DMS 273 treated with DMSO at 0.1 percent for 48 hours (cell line): ENCODE measurements at regions not wholly inside any gene's neighbourhood (a gene's known extent, or its start where the extent isn't known, plus 50 kb on each side); places are given as distances from the start of the nearest gene placed in this dataset.

Experiments
- DNase-seq: peaks from one replicate; lab custom pipeline; 2025; lab: John Stamatoyannopoulos, UW

DNA sequence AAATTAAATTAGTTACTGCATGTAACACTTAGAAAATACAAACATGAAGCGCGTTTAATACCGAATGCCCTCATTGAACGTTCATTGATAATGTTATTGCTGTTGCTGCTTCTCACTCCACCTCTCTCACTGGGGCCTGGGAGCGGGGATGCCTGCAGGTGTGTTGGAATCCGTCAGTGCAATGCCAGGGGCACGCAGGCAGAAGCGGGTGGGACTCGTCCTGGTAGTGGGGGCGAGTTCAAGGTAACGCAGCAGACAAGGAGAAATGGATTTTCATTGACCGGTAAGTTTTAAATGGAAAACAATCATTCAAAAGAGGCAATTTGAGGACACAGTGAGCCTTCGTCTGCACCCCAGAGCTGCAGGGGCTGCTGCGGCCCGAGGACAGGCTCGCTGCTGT is 71.2 kb upstream of the AFDN start:
- no peak for DNase-seq

DNA sequence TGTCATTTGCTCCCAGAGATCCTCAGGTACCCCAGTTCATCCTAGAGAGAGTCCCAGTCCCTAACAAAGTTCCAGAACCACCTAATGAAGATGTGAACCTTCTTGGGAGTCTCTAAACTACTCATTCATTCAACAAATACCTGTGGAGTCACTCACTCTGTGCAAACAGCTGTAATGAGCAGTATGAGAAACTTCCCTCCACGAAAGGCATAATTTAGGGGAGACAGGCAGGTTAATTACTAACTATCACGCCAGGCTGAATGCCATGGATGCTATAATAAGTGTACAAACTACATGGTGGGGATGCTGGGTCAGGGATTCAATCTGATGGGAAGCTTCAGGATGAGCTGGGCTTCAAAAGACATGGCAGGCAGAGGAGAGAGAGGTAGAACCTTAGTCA is 70.1 kb upstream of the AFDN start:
- DNase-seq: no peak

DNA sequence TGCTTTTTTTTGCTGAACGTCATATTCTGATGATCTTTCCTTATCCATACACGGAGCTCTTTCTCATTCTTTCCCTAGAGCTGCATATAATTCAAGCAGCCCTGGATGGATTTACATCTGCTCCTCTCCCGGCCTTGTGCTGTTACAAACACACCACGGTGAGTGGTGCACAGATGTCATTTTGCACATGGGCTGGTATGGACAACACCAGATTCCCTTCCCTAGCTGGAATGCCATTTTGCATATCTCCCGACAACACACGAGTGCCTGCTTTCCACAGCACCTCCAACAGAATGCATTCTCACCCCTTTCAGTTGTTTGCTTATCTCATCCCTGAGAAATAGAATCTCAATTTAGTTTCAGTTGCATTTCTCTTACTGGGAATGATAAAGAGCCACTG is 69.5 kb upstream of the AFDN start:
- DNase-seq: no peak

DNA sequence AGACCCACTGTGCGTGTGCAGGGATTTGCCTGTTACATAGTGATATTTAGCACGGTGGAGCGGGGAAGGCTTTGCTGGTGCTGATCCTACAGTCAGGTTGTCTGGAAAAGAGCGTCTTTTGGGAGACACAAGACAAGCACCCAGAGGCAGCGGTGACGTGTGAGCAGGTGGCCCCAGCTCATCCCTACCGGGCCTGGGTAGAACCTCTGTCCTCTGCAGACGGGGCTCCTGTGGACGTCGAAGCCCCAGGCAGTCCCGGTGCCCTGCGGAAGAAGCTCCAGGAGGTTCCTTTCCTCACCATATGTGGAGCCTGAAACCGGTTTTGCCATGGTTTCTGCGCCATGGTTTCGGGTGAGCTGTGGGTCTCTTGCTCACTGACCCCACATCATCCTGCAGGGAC is 68.9 kb upstream of the AFDN start:
- no peak for DNase-seq

DNA sequence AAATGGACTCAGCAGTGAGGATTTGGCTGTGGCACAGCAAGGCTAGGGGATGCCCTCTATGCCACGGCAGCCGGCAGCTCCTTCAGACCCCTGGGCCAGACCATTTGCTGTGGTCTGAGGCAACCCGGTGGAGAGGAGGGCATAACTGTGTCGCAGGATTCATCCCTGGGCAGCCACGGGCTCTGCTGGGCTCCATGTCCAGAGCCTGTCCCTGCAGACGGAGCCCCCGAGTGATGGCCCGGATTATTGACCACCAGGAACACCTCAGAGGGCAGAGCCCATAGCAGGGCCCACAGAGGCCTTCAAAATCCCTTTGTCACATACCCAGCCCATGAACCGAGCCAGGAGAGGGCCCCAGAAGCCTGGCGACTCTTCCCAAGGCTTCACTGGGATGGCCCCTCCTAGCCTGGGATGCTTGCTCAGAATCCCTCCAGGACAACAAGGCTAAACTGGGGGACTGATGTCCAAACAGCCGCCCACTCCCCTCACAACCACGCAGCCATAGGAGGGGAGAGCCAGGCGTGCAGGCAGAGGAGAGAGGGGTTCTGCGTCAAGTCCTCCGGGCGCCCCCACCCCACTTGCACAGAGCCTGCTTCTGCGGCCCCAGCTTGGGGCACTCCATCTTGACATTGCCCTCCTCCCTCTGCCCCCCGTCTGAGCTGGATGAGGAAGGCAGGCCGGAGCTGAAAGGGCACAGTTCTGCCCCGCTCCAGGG is 68.2 kb upstream of the AFDN start:
- no peak for DNase-seq

DNA sequence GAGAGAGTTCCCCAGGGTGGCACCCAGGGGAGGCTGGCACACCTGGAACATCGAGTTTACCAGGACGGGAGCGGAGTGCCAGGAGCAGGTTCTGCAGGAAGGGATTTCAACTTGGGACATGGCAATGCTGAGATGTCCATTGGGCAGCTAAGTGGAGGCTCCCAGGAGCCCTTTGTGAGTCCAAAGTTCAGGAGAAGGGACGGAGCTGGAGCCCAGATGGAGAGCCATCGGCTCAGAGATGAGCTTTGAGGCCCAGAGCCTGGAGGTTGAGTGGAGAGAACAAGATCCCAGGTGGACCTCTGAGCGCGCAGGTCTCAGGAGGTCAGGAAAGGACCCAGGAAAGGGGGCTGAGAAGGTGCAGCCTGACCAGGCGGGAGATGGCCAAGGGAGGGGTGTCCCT is 67.5 kb upstream of the AFDN start:
- no peak for DNase-seq

DNA sequence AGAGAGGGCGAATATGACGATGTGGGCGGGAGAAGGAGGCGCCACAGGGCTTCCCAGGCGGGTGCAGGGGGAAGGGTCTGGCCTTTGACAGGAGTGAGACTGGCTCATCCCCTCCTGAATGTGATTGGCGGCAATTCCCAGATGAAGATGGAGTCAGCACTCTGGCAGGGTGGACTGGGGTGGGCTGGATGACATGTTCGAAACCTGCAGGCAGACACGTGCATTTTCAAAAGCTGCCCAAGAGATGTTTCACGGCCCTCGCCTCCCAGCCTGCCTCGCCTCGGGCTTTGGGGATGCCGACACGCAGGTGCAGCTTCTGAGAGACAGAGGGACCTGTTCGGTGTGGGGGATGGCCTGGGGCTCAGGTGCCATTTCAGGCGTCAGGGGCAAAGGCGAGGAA is 66.8 kb upstream of the AFDN start:
- DNase-seq: no peak

DNA sequence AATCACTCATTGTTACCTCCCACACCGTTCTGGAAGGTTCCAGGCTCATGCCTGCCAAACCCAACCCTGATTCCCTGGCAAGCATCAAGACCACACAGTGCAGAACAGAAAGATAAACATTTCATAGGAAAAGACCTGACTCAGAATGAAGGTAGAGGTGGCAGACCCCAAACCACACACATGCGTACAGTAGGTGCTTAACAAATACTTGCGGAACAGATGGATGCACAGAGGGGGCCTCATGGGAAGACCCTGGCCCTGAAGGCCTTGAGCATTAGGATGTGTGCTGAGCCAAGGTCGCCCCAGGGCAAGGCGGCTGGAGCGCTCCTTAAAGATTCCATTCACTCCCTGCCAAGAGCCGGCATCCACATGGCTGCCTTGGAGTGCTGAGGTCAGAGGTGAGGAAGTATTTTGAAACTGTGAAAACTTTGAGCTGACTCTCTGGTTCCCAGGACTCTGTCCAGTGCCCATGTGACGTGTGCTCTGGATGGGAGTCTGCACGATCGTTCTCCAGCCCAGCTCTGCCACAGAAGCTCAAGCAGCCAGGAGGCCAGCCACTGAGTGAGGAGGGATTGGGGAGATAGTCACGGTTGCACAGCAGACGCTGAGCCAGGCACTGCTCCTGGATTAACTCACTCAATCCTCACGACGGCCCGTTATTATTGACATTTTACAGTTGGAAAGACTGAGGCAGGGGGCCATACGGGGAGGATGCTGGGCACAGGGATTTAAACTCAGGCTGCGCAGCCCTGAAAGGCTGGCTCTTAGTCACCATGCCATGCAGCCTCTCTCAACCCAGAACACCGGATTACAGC is 65.5 kb upstream of the AFDN start:
- no peak for DNase-seq

DNA sequence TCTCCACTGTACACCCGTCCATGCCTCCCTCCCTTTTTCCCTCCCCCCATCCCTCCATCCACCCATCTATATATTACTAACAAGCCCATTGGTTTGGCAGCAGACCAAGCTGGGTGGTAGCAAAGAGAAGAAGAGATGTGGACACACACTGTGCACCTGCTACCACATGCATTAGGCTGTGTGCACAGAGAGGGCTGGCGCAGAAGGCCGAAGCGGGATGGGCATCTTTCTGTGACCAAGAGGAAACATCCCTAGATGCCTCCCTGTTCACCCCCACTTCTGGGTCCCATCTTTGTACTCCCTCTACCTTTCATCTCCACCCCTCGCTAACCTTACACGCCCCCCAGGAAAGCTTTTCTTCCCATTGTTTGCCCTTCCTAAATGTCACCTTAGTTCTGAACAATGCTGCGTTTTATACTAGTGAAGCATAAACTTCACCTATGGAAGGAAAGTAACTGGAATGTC is 64.9 kb upstream of the AFDN start:
- DNase-seq: no peak

DNA sequence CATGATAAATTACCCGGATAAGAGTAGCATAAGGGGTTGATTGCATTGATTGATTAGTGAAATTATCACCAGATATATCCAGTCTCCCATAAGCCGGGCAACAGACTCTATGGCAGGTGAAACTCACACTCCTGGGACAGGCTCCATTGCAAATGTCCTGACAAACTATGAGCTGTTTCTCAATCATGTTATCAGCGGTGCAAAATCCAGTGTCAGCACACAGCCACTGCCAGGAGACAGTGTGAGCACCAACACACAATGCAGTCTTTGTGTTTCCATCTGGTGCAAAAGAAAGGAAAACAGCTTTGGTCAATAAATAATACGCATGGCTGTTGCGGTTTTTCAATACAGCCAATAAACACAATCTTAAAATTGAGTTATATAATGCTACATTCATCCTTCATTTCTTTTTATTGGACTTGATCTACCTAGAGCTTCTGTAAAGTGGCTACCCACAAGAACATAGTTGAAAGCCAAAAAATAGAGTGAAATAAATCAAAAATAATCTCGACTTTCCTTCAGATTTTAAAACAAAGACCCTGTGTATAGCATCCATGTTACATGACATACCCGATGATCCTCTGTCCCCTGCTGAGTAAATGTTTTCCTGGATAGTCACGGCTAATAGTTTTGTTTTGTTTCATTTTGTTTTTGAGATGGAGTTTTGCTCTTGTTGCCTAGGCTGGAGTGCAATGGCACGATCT is 64.3 kb upstream of the AFDN start:
- no peak for DNase-seq

DNA sequence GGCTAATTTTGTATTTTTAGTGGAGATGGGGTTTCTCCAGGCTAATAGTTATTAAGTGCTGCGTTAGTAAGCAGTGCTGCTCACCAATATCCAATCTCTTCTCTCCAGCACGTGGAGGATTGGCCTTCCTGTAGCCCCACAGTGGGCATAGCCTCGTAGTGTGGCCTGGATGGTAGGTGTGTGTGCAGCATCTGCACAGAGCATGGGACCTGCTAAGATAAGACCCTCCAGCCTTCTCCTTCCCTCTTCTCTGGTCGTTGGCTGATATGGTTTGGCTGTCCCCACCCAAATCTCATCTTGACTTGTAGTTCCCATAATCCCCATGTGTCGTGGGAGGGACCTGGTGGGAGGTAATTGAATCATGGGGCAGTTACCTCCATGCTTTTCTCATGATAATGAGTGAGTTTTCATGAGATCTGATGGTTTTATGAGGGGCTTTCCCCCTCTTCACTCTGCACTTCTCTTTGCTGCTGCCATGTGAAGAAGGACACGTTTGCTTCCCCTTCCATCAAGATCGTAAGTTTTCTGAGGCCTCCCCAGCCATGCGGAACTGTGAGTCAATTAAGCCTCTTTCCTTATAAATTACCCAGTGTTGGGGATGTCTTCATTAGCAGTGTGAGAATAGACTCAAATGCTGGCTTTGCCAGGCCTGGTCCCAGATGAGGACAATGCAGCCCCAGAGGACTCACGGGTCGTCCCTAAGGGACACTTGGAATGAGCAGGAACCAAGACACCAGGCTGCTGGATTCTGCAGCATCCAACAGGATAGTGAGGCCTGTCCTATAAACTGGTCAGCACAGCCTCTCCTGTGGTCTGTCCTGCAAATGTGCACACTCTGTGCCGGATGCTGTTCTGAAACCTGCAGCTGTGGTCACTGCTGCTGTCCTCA is 63.4 kb upstream of the AFDN start:
- no peak for DNase-seq

DNA sequence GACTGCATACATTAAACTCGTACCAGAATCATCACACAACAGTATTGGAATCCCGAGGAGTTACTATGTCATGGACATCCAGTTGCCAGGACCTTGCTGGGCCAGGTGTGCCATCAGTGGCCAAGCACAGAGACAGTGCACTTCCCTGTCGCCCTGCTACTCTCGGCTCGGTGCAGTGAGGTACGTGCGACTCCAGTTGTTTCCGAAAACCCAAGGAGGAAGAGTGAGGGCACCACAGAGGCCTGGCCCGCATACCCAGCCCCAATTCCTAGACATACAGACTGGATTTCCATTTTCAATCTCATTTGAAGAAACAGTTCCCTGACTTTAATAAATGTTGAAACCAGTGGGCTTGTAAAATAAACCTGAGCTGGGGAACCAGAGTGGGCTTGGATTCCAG is 62.5 kb upstream of the AFDN start:
- no peak for DNase-seq

DNA sequence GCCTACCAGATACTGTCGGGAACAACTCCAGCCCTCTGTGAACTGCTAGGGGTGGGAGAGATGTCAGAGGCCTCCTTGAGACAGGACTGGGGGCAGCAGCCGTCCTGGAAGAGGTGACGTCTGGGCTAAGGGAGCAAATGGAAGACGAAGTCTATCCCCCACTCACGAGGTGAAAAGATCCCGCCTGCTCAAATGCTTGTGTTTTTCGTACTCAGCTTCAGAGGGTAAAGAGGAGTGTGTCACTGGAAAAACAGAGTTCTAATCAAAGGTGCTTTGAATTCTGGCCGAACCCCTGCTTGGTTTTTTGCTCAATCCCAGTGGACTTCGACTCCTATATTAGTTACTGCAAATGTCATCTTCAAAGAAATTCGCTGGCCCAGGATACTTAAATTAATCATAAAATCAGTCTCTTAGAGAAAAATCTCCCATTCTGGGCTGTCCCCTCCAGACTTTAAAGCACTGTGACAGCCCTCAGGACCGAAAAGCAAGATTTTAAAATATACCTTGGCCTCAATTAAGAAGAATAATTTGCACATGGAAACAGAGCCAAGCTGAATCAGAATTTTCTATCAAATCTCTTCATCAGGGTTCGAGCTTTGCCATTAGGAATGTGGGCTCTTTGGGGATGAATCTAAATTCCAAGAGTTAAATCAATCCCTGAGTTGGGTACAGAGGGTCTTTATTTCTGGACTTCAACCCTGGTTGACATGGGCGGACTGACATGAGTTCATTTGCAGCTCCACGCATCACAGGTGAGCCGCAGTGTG is 61.8 kb upstream of the AFDN start:
- no peak for DNase-seq

DNA sequence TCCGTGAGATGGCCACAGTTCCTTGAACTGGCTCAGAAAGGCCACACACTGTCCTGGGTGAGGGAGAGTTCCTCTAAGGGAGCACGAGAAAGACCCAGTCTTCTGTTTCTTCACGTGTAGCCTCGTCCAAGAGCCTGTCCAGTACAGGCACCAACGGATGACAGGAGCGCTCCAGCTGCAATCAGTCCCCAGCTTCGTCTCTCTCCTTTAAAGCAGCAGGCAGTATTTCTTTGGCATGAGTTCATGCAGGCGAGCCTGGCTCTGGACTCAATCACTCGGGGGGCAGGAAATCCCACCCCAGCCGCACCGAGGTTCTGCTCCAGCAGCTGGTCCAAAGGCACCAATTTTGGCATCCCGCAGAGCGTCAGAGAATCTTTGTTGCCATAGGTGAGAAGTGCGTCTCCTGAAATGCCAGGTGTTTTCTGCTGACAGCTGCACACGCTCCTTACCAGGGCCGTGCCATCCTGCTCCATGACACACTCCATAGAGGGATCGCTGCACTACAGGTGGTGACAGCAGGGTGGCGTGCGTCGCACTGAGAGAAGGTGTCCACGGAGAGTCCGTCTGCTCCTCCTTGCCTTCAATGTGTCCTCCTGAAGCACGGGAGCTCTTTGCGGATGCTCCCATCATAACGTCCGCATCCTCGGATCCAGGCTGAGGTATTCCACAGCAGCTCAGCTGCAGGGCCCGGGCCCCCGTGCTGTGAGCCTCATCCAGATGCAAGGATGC is 59.6 kb upstream of the AFDN start:
- DNase-seq: no peak

DNA sequence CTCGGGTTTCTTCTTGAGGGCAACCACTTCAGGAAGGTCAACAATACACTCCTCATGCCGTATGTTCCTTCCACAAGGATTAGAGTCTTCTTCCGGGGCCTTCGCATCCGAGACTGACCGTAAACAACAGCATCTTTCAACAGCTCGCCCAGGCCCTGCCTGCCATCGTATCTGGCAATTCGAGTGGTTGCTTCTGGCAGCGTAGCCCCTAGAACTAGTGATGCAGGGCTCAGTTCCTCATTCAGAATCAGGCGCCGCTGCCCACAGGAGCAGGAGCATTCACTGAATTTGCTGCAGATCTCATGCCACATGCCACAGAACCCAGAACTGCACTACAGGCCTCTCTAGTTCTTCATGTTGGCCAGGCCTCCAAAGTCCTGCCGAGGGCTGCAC is 59.0 kb upstream of the AFDN start:
- no peak for DNase-seq

DNA sequence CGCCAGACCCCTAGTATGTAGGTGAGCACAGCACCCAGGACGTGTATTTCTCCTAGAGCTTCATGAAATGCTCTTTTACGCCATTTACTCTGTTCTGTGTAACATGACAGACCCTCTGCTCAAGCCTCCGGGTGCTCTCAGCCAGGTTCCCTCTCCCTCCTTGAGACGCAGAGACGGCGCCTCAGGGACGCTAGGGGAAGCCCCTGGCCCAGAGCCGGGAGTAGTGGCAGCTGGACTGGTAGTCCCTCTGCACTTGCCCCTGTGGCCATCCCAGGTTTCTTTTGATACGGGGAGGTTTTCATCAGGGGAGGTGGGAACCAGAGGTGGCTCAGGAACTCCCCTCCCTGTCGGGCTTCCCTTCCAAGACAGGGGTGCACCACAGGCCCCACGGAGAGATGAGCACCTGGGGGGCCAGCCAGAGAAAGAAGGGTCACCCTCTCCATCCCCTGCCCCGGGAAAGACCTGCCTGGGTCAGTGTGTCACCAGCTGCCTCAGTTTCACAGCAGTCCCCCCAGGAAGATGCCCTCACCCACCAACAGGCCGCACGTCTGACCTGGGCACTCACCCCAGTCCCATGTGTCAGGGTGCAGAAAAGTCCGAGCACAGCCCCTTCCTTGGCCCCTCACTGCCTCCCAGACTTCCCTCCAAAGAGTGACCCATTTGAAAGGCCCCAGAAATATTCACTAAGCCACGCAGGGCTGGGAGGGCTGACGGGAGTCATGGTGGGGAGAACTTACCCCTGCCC is 58.1 kb upstream of the AFDN start:
- no peak for DNase-seq

DNA sequence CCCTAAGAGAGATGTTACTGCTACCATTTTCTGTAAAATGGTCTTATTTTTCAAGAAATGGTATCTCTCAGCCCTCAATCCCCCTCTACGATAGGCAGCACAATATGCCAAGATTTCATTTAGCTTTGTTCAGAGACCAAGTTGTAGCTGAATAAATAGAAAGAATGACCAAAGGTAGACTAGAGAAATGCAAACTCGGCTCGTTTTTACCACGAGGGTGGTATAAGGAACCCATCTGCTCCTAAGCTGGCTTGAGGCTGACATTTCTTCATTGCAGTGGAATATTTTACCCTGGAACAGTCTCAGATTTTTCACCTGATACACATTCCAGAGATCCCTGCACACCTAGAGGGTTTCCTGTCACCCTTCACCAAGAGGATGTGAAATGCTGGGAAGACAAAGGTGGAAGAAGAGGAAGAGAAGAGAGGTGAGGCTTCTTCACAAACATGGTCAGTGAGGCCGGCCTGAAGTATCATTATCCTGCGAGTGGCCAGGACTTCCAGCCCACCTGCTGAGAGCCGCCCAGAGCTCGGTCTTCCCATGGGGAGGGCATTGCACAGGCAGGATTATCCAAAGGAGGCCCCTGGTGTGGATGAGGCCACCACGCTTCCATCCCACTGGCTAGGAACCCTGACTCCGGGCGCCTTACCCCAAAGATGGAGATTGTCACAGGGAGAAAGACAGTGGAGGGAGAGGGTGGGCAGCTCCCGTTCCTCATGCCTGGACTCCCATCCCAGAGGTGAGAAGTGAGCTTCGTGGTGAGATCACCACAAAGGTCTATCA is 57.1 kb upstream of the AFDN start:
- DNase-seq: no peak

DNA sequence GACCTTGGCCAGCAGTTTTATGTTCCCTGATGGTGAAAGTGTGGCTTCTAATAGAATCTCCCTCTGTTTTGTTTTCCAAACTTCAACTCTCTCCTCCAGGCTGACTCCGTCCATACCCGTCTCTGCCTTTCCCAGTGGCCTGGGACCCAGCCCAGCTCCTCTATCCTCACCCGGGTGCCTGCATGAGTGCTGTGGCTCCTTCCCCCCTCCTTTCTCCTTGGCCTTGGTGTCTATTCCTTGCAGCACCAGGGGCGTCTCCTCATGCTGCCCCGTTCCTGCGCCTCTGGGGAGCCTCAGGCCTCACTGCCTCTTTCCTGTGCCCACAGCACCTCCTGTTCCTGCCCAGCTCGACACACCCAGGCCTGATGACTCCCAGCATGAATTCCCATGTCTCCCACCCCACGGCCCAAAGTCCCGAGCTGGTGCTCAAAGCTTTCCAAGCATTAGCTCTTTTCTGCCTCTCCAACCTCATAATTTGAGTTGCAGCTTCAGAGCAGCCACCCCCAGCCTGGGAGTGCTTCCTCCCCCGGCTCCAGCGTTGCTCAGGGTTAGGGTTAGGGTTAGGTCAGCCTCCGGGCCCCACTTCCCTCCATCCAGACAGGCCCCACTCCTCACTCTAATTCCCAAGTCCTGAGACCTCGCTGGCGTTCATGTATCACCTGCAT is 56.3 kb upstream of the AFDN start:
- DNase-seq: no peak
